Keratinocyte (primary cell): ENCODE measurements at regions not wholly inside any gene's neighbourhood (a gene's known extent, or its start where the extent isn't known, plus 50 kb on each side); places are given as distances from the start of the nearest gene placed in this dataset.

ENCODE experiments used
- DNase-seq: peaks from one replicate; pipeline ENCODE4 v3.0.0-alpha.2; 2011; ENCODE audit warnings: low read depth, missing footprints, low spot score
- FAIRE-seq: peaks from 2 replicates; lab custom pipeline; 2011; peaks lifted over from hg19 to GRCh38; lab: Jason Lieb, UNC
- H2AFZ ChIP-seq: 2 replicates; pipeline ENCODE4 v1.6.0; 2012; ENCODE audit warnings: low read length, control low read depth, inconsistent platforms; ENCODE audit not compliant: control insufficient read depth
- H3K27ac ChIP-seq: 2 replicates; pipeline ENCODE4 v1.5.1; 2011; ENCODE audit warnings: low read length; ENCODE audit not compliant: control insufficient read depth, insufficient read depth
- H3K27me3 ChIP-seq: 3 replicates; pipeline ENCODE4 v1.6.0; 2011; ENCODE audit warnings: low read length; ENCODE audit not compliant: control insufficient read depth, insufficient read depth; ENCODE audit errors: extremely low read depth
- H3K36me3 ChIP-seq, 2 experiments: 2 replicates in 1 of 2; 3 replicates in 1 of 2; pipeline ENCODE4 v1.5.1; 2011; ENCODE audit warnings: low read length in 2 of 2, mild to moderate bottlenecking in 1 of 2; ENCODE audit not compliant: control insufficient read depth in 2 of 2, insufficient read depth in 2 of 2; ENCODE audit errors: extremely low read depth in 1 of 2
- H3K4me1 ChIP-seq: 3 replicates; pipeline ENCODE4 v1.5.1; 2011; ENCODE audit warnings: low read length; ENCODE audit not compliant: control insufficient read depth, insufficient read depth; ENCODE audit errors: extremely low read depth
- H3K4me2 ChIP-seq: 3 replicates; pipeline ENCODE4 v1.6.0; 2011; ENCODE audit warnings: low read depth, low read length; ENCODE audit not compliant: control insufficient read depth, insufficient read depth; ENCODE audit errors: extremely low read depth
- H3K4me3 ChIP-seq, 3 experiments: fragments of 200-600 bp in 1 of 3; sonication (generic) in 1 of 3; 2 replicates in 2 of 3; 3 replicates in 1 of 3; pipeline ENCODE4 v1.5.1; 2011 to 2016; ENCODE audit warnings: low read length in 3 of 3, mild to moderate bottlenecking in 3 of 3, control low read depth in 2 of 3, inconsistent platforms in 1 of 3, low read depth in 1 of 3, mixed read lengths in 1 of 3, mixed run types in 1 of 3, moderate library complexity in 1 of 3; ENCODE audit not compliant: control insufficient read depth in 2 of 3, insufficient read depth in 2 of 3; ENCODE audit errors: extremely low read depth in 1 of 3
- H3K79me2 ChIP-seq: 2 replicates; pipeline ENCODE4 v1.6.0; 2012; ENCODE audit warnings: low read length; ENCODE audit not compliant: control insufficient read depth, insufficient read depth
- H3K9ac ChIP-seq: 3 replicates; pipeline ENCODE4 v1.6.0; 2011; ENCODE audit warnings: low read length; ENCODE audit not compliant: control insufficient read depth, insufficient read depth; ENCODE audit errors: extremely low read depth
- H3K9me1 ChIP-seq: 3 replicates; pipeline ENCODE4 v1.6.0; 2011; ENCODE audit warnings: low read length; ENCODE audit not compliant: control insufficient read depth, insufficient read depth; ENCODE audit errors: extremely low read depth
- H3K9me3 ChIP-seq: 2 replicates; pipeline ENCODE4 v1.5.1; 2012; ENCODE audit warnings: low read depth, low read length; ENCODE audit not compliant: control insufficient read depth
- H4K20me1 ChIP-seq: 3 replicates; pipeline ENCODE4 v1.6.0; 2011; ENCODE audit warnings: low read length; ENCODE audit not compliant: control insufficient read depth, insufficient read depth; ENCODE audit errors: extremely low read depth
- EZH2 ChIP-seq: IDR thresholded peaks from one replicate; pipeline ENCODE4 v1.6.1; 2012; ENCODE audit warnings: inconsistent platforms, mild to moderate bottlenecking, low read length, moderate library complexity
- dilution Hi-C: fragments of 300-500 bp; cut with MboI; formaldehyde crosslinking; loops from one replicate; pipeline ENCODE4 v1.7.0; 2020; ENCODE audit warnings: low sequenced_read_pairs; ENCODE audit not compliant: extremely low pct_ligation_motif_present
- TF ChIP-seq, protein P1 (sequence below), 3 experiments: IDR thresholded peaks in 1 of 3; conservative IDR thresholded peaks in 1 of 3; optimal IDR thresholded peaks in 1 of 3; 2 replicates in 2 of 3; 3 replicates in 1 of 3; pipeline versions ENCODE3 to v1.5.1; 2011; ENCODE audit warnings: low read length in 3 of 3, mild to moderate bottlenecking in 3 of 3, moderate library complexity in 2 of 3, control low read depth in 1 of 3, inconsistent platforms in 1 of 3; ENCODE audit not compliant: insufficient read depth in 2 of 3; ENCODE audit errors: extremely low read depth in 1 of 3

DNA sequence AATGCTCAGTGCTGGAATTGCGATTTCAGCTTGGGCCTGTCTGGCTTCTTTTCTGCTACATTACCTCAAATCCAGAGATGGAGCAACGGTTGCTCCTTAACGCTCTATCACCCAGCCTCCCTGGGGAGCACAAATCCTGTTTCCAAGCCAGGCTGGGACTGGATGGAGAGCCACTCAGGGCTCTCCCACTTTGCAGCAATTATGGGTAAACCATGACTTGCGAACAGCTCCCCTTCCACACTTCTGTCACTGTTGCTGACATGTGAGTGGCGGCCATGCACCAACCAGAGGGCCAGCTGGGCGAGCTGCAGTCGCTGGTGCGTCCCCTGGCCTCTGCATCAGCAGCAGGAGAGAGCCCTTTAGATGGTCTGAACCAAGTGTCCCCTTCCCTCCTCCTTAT lies 65.1 kb upstream of the RAB4A start:
- H3K4me3 ChIP-seq = no peak overlapping the region
- dilution Hi-C loops = no loop called here
- FAIRE-seq (no peak), DNase-seq (no peak)
- no peaks in the 10 kb centered on the region for H3K9me1 ChIP-seq
- no peaks in the 10 kb centered on the region for H3K4me1 ChIP-seq
- no peaks in the 10 kb centered on the region for H4K20me1 ChIP-seq
- H3K27me3 ChIP-seq = peaks cover 22% of the 10 kb centered on the region
- no peaks in the 10 kb centered on the region for H3K79me2 ChIP-seq
- no peak overlapping the region for H3K4me2 ChIP-seq
- no peak overlapping the region for H3K9ac ChIP-seq
- TF ChIP-seq, protein P1, sequence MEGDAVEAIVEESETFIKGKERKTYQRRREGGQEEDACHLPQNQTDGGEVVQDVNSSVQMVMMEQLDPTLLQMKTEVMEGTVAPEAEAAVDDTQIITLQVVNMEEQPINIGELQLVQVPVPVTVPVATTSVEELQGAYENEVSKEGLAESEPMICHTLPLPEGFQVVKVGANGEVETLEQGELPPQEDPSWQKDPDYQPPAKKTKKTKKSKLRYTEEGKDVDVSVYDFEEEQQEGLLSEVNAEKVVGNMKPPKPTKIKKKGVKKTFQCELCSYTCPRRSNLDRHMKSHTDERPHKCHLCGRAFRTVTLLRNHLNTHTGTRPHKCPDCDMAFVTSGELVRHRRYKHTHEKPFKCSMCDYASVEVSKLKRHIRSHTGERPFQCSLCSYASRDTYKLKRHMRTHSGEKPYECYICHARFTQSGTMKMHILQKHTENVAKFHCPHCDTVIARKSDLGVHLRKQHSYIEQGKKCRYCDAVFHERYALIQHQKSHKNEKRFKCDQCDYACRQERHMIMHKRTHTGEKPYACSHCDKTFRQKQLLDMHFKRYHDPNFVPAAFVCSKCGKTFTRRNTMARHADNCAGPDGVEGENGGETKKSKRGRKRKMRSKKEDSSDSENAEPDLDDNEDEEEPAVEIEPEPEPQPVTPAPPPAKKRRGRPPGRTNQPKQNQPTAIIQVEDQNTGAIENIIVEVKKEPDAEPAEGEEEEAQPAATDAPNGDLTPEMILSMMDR (optimal IDR thresholded peaks at IDR 0.05 in 1 of 3, IDR thresholded peaks at IDR 0.05 in 1 of 3, conservative IDR thresholded peaks at IDR 0.05 in 1 of 3; ENCODE audit: extremely low read depth in 1 of 3, insufficient read depth in 2 of 3, low read length in 3 of 3) = no peak
- no peak for TF ChIP-seq EZH2
- no peak overlapping the region for H3K27ac ChIP-seq
- no peaks in the 10 kb centered on the region for H3K36me3 ChIP-seq
- no peaks in the 10 kb centered on the region for H3K9me3 ChIP-seq
- no peak overlapping the region for H2AFZ ChIP-seq

DNA sequence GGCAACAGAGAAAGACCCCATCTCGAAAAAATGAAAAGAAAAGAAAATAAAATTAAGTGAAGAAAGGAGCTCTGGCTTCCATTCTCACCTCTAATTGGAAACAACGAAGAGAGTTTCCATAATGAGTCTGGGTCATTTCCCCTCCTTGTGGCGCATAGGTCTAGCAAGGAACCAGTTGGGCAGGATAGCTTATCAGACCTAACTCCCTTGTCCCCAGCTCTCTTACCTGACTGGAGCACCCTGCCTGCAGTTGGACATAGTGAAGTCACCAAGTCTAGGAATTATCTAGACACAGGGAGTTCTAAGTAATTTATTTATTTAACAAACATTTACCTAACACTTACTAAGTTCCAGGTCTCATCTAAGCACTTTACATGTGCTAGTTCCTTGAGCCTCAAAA lies 63.0 kb upstream of the RAB4A start:
- Histone ChIP-seq H3K27ac (no peak overlapping the region), H3K4me2 (no peak overlapping the region), H3K9me1 (no peaks in the 10 kb centered on the region), H3K79me2 (no peaks in the 10 kb centered on the region), H3K9ac (no peak overlapping the region), H3K4me1 (no peaks in the 10 kb centered on the region), H3K4me3 (no peak overlapping the region), H3K36me3 (no peaks in the 10 kb centered on the region), H3K27me3 (peaks cover 22% of the 10 kb centered on the region), H2AFZ (no peak overlapping the region), H4K20me1 (no peaks in the 10 kb centered on the region), H3K9me3 (no peaks in the 10 kb centered on the region)
- FAIRE-seq (no peak), DNase-seq (no peak)
- dilution Hi-C loops = no loop called here
- no peak for TF ChIP-seq EZH2
- TF ChIP-seq, protein P1 (optimal IDR thresholded peaks at IDR 0.05 in 1 of 3, IDR thresholded peaks at IDR 0.05 in 1 of 3, conservative IDR thresholded peaks at IDR 0.05 in 1 of 3; ENCODE audit: extremely low read depth in 1 of 3, insufficient read depth in 2 of 3, low read length in 3 of 3) = no peak
